Activated CD4-positive, alpha-beta T cell treated with anti-CD3 and anti-CD28 coated beads for 24 hours (primary cell): ENCODE measurements at regions not wholly inside any gene's neighbourhood (a gene's known extent, or its start where the extent isn't known, plus 50 kb on each side); places are given as distances from the start of the nearest gene placed in this dataset.

Source experiments
- DNase-seq, 2 donors: peaks; one replicate each; pipeline ENCODE4 v3.0.0-alpha.2; 2020; ENCODE audit warnings: low read depth in 2 of 2

DNA sequence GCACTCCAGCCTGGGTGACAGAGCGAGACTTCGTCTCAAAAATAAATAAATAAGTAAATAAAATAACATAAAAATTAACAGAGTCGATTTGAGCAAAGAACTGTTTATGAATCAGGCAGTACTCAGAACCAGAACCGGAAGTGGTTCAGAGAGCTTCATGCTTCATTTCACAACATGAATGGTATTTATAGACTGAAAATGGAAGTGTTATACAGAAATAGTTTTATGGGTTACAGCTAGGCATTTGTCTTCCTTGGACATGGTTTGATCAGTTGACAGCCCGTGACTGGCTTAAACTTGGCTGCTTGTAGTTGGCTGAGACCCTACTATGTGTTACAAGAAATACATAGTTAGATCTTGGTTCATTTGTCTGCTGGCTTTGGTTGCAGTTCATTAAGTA lies 216.0 kb upstream of the MCTP2 start:
- DNase-seq: no peak

DNA sequence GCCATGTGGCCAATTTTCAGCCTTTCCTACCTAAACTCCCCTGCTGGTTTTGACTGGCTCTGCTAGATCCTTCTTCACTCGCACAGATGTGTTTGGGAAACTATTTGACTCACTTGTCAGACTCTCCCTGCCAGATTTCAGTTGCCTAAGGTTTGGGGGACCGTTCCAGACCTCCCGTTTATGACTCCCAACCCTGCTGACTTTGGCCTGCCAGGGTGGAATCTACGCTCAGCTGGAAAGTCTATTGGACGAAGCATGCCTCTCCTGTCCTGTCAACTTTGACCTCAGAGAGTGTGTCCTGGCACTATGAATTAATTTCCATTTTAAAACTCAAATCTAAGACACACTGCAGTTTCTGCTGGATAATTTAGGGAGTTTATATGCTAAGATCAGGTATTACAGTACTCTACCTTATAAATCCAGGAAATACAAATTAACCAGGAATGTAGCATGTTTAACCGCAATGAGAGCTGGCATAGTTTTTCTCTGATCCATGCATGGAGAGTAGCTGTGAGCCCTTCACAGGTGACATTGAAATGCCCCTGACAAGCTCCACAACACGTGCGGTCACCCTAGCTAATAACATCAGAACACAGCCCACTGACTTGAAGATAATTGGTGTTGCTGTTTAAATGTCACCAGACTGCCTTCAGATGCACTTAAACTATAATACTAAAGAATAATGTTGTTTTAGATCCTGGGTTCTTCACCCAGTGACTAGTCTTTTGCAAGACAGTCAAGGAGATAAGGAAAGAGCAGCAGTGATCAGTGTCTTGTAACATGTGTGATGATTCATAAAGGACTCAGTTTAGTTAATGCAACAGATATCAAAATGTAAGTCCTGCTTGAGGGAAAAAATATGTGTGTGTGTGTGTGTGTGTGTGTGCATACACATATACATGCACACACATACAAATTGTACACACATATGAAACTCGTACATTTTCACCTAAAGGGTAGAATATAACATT lies 223.0 kb upstream of the MCTP2 start:
- no peak for DNase-seq

DNA sequence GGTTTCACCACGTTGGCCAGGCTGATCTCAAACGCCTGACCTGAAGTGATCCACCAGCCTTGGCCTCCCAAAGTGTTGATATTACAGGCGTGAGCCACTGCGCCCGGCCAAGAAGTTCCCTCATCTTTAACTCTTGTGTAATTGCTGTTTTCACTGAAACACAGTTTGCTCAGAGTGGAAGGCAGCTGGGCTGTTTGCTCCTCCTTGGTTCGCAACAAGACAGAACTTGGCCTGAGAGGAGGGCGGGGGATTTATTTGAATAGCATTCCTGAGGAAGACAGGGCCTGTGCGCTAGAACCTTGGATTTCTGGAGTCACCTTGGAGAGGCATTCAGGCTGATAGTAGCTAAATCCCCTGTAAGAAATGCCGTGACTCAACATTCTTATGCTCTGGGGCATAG lies 226.7 kb upstream of the MCTP2 start:
- no peak for DNase-seq

- no peak for DNase-seq
Observed at GRCh38 chr15:94002041-94002440, 229.3 kb upstream of the MCTP2 start.

- DNase-seq: no peak
Observed at GRCh38 chr15:94001255-94001801, 230.0 kb upstream of the MCTP2 start.

DNA sequence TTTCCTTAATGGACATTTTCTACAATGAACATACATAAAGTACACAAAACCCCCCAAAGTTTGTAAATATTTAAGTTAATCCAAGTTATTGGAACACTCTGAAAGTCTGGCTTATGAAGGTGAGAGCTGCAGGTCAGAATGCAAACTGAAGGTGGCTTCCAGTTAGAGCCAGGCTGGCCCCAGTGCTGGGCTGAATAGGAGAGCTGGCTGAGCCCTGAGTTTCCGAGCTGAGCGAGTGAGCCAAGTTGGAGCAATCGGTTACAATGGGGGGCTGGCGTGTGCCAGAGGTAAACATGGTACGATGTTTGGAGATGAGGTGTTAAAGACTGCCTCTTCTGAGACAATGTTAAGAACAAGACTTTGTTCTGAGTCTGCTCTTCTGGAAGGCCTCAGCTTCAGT lies 230.8 kb upstream of the MCTP2 start:
- no peak for DNase-seq

GRCh38 chr15:93997071-93997658 lies 234.2 kb upstream of the MCTP2 start:
- no peak for DNase-seq

DNA sequence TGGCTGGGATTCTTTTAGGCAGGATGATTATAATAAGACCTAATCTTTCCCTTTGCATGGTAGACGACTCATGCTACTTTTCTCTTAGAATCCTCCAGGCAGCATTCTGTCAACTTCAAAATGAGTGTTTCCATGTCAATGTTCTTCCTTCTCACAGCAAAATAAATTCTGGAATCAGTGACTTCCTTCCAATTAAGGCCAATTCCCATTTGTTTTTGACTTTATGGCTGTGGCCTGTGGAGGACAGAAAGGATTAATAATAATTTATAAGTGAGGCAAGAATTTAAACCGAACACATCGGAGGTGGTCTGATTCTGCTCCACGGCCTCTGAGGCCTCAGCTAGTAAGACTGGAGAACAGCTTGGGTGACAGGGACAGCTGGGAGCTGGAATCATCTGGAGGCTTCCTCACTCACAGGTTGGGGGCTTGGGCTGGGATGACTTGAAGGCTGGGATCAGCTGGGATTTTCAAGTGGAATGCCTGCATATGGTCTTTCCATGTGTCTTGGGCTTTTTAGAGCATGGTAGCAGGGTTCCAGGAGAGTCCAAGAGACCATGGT lies 241.8 kb upstream of the MCTP2 start:
- DNase-seq: no peak

GRCh38 chr15:93987068-93987467 lies 244.3 kb upstream of the MCTP2 start:
- no peak for DNase-seq

DNA sequence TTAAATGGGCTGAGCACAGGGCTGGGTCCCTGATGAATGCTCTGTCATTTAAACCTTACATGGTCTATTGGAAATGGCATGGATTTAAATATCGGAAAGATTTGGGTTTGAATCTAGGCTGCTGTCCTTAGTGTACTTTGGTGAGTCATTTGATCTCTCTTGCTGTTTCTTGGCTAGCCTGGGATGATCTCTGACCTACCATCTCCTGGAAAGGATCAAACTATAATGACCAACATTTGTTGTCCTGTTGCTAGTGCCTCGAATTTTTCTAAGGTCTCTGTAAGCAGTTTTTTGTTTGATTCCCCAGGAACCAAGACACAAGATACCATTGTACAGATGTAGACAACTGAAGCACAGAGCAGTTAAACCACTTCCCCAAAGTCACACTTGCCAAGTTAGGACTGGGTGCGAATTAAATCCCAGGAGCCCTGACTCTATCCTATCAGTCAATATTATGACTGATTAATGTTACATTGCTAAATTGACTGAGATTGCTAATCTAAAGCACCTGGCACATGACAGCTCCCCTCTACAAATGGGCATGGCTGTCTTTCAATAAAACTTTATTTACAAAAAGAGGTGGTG lies 244.9 kb upstream of the MCTP2 start:
- no peak for DNase-seq

DNA sequence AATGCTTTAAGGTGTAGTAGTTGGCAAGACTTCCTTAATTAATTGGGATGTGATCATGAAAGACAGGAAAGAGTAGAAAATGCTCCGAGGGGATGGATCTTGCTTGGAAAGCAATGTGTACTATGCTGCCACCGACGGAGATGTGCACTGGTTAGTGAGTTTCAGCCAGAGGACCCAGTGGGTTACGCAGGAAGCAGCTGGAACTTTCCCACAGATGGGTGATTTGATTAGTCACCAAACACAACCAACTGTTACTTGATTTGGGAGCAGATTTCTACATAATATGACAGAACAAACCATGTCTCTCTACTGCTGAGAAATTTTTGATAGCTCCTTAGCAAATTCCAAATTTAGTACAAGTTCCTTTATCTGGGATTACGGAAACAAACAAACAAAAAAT lies 245.4 kb upstream of the MCTP2 start:
- DNase-seq: no peak

GRCh38 chr15:93985176-93985575 lies 246.2 kb upstream of the MCTP2 start:
- DNase-seq: no peak

- no peak for DNase-seq
Observed at GRCh38 chr15:93983526-93983925, 247.8 kb upstream of the MCTP2 start.

DNA sequence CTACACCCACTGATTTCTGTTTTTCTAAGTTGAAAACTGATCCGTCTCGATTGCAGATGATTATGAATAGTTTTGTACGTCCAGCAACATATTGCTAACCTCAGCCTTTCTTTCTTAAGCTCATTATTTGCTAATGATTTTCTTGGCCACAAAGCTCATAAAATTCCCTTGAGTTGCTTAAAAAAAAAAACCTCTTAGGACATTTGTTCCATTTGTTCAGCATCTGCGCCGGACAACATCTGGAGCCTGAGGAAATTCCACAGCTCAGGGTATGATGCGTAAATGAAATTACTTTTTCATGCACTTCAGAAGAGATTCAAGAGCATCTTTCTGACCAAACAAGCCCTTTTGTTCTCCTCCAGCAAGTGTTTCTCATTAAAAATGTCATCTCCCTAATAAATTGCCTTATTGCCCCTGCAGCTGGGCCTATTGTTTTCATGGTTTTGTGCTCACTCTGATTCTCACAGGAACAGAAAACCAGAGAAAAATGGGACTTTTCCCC lies 249.1 kb upstream of the MCTP2 start:
- no peak for DNase-seq

- no peak for DNase-seq
Observed at GRCh38 chr15:93981706-93982105, 249.7 kb upstream of the MCTP2 start.

- no peak for DNase-seq
Observed at GRCh38 chr15:93980261-93980911, 251.0 kb upstream of the MCTP2 start.

DNA sequence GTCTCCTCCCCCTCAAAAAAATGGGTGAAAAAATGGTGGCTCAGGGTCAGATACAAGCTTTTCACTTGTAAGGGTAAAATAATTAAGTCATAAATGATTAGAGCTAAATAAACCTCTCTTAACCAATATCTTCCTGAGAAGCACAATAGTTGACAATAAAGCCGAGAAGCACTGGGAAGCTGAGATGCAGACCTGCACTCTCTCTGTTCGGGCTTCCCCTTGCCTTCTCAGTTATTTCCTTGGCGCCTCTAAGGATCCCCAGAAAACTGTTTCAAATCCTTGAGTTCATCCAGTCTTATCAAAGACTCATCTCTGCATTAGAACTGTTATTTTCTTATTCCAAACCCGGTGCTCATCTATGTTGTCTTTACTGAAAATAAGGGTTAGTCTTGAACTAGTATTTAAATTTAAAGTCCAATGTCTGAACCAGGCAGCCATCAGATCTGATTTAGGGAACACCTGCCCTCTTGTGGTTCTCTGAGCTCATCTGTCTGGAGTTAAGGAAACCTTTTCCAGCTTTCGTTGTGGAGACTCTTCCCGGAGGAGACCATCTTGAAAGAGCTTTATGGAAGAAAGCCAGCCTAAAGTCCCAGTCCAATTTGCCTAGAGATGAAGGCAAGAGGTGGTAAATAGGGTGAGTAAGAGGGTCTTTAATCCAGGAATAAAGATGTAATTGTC lies 256.4 kb upstream of the MCTP2 start:
- no peak for DNase-seq

GRCh38 chr15:93973287-93973686 lies 258.1 kb upstream of the MCTP2 start:
- DNase-seq: no peak

GRCh38 chr15:93968773-93969172 lies 262.6 kb upstream of the MCTP2 start:
- DNase-seq: no peak

DNA sequence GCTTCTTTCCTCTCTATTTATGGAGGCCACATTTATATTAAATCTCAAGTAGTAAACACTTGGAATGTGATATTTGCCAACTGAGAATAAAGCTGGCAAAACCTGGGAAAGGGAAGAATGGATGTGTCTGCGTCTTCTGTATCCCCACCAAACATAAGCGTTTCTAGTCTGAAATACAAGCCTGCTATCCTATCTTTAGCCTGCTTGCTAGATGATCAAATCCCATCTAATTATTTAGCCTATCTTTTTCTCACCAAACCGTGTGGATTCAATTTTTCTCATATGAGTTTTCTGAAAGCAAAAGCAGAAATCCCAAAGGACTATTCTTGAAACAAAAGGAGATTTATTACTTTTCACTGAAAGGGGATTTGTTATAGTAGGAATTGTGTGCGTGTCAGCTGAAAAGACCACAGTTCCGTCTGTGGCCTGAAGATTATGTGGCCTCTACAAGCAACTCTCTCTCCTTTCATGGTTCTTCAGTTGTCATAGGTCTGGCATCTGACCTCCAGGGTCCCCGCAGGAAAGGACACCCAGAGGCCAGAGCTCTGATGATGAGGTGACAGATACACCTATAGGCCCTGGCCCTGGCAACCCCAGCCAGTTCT lies 266.0 kb upstream of the MCTP2 start:
- no peak for DNase-seq
